IMR-90 (cell line): ENCODE measurements at regions not wholly inside any gene's neighbourhood (a gene's known extent, or its start where the extent isn't known, plus 50 kb on each side); places are given as distances from the start of the nearest gene placed in this dataset.
"Not testable (repeated sequence)": the region's sequence is repeated elsewhere in the genome, so short reads cannot be mapped to it uniquely, and the experiment has no call there.

ENCODE experiments used
- ATAC-seq: fragments of 200-7000 bp; cut with Tn5 transposase; 2 replicates; pipeline ENCODE4 v1.9.1; 2020; ENCODE audit warnings: low read depth, mild to moderate bottlenecking, moderate library complexity
- BruUV-seq: library from RNA; stranded (reverse); fragments of 400-500 nt; replicated peaks from 2 replicates; lab custom pipeline; 2021; lab: Mats Ljungman, UMichigan
- CTCF ChIA-PET: fragments of 300-600 bp; formaldehyde crosslinking; extraction: SDS; loops from one replicate; lab custom pipeline; 2021; ENCODE audit warnings: antibody characterized with exemption; lab: Yijun Ruan, JAX
- POLR2A ChIA-PET: fragments of 300-600 bp; sonication (Branson Sonifier 250); formaldehyde crosslinking; loops from one replicate; lab custom pipeline; 2022; ENCODE audit warnings: antibody characterized with exemption; ENCODE audit not compliant: unreplicated experiment; lab: Charles Lee
- DNase-seq: peaks from one replicate; pipeline ENCODE4 v3.0.0; 2013
- H2AFZ ChIP-seq: replicated peaks from 2 replicates; pipeline ENCODE3; 2013; ENCODE audit warnings: low read length, mild to moderate bottlenecking; ENCODE audit not compliant: poor library complexity
- H2AK5ac ChIP-seq: 2 replicates; pipeline ENCODE4 v1.6.1; 2013; ENCODE audit warnings: low read depth, low read length, inconsistent platforms
- H2AK9ac ChIP-seq: replicated peaks from 2 replicates; pipeline ENCODE3; 2013; ENCODE audit warnings: mild to moderate bottlenecking, low read depth, low read length, moderate library complexity; ENCODE audit not compliant: poor library complexity
- H2BK120ac ChIP-seq: 2 replicates; pipeline ENCODE4 v1.6.1; 2013; ENCODE audit warnings: low read depth, low read length, inconsistent platforms
- H2BK15ac ChIP-seq: 3 replicates; pipeline ENCODE4 v1.6.1; 2013; ENCODE audit warnings: low read depth, low read length, inconsistent platforms
- H2BK20ac ChIP-seq: 2 replicates; pipeline ENCODE4 v1.6.1; 2013; ENCODE audit warnings: low read depth, mild to moderate bottlenecking, inconsistent platforms, low read length, moderate library complexity
- H2BK5ac ChIP-seq: 2 replicates; pipeline ENCODE4 v1.6.1; 2013; ENCODE audit warnings: mild to moderate bottlenecking, low read depth, low read length, inconsistent platforms; ENCODE audit not compliant: poor library complexity, severe bottlenecking
- H3K14ac ChIP-seq: replicated peaks from 2 replicates; pipeline ENCODE4 v1.6.1; 2013; ENCODE audit warnings: low read depth, low read length, inconsistent platforms
- H3K18ac ChIP-seq: 2 replicates; pipeline ENCODE4 v1.6.1; 2013; ENCODE audit warnings: low read depth, low read length, control low read depth
- H3K23ac ChIP-seq: 2 replicates; pipeline ENCODE4 v1.6.1; 2013; ENCODE audit warnings: low read depth, low read length, inconsistent platforms
- H3K27ac ChIP-seq: 2 replicates; pipeline ENCODE4 v1.5.1; 2013; ENCODE audit warnings: mild to moderate bottlenecking, control low read depth, low read length; ENCODE audit not compliant: insufficient read depth
- H3K27me3 ChIP-seq: 2 replicates; pipeline ENCODE4 v1.6.1; 2013; ENCODE audit warnings: low read length; ENCODE audit not compliant: control insufficient read depth, insufficient read depth
- H3K36me3 ChIP-seq: 2 replicates; pipeline ENCODE4 v1.6.1; 2013; ENCODE audit warnings: low read length, mixed read lengths; ENCODE audit not compliant: control insufficient read depth, insufficient read depth
- H3K4ac ChIP-seq: 2 replicates; pipeline ENCODE4 v1.6.1; 2013; ENCODE audit warnings: low read depth, low read length, inconsistent platforms
- H3K4me1 ChIP-seq: 2 replicates; pipeline ENCODE4 v1.6.1; 2013; ENCODE audit warnings: low read length, mixed read lengths; ENCODE audit not compliant: control insufficient read depth, insufficient read depth
- H3K4me2 ChIP-seq: 2 replicates; pipeline ENCODE4 v1.6.1; 2013; ENCODE audit warnings: low read depth, mild to moderate bottlenecking, control low read depth, low read length, moderate library complexity
- H3K4me3 ChIP-seq: 2 replicates; pipeline ENCODE4 v1.5.1; 2013; ENCODE audit warnings: low read depth, mild to moderate bottlenecking, control low read depth, low read length, moderate library complexity; ENCODE audit not compliant: insufficient read depth
- H3K56ac ChIP-seq: 2 replicates; pipeline ENCODE4 v1.6.1; 2013; ENCODE audit warnings: low read length, inconsistent platforms; ENCODE audit not compliant: insufficient read depth; ENCODE audit errors: extremely low read depth
- H3K79me1 ChIP-seq, 2 experiments: 2 replicates each; pipeline ENCODE4 v1.6.1; 2013; ENCODE audit warnings: low read length in 2 of 2, inconsistent platforms in 1 of 2, low read depth in 1 of 2
- H3K9ac ChIP-seq: 2 replicates; pipeline ENCODE4 v1.6.1; 2013; ENCODE audit warnings: low read depth, low read length, control low read depth
- H3K9me1 ChIP-seq: 2 replicates; pipeline ENCODE4 v1.6.1; 2013; ENCODE audit warnings: low read length, inconsistent platforms; ENCODE audit not compliant: insufficient read depth
- H3K9me3 ChIP-seq: 2 replicates; pipeline ENCODE4 v1.6.1; 2013; ENCODE audit warnings: low read length; ENCODE audit not compliant: control insufficient read depth, insufficient read depth
- H4K20me1 ChIP-seq: 2 replicates; pipeline ENCODE4 v1.6.1; 2013; ENCODE audit warnings: low read length, inconsistent platforms; ENCODE audit not compliant: insufficient read depth
- H4K5ac ChIP-seq: 2 replicates; pipeline ENCODE4 v1.6.1; 2013; ENCODE audit warnings: mild to moderate bottlenecking, low read depth, low read length, control low read depth
- H4K8ac ChIP-seq, 2 experiments: 2 replicates each; pipeline ENCODE4 v1.6.1; 2013; ENCODE audit warnings: low read depth in 2 of 2, low read length in 2 of 2, control low read depth in 1 of 2, inconsistent platforms in 1 of 2
- H4K91ac ChIP-seq: 2 replicates; pipeline ENCODE4 v1.6.1; 2013; ENCODE audit warnings: low read depth, low read length, inconsistent platforms; ENCODE audit not compliant: insufficient read depth
- WGBS, 2 experiments: methylation state at CpG; one replicate each; pipeline versions ENCODE4 v1.1.5 to v1.1.7; 2013; ENCODE audit warnings: missing lambda C conversion rate in 2 of 2; ENCODE audit not compliant: insufficient read length in 1 of 2; ENCODE audit errors: extremely low coverage in 2 of 2; 5-methylcytosine and 5-hydroxymethylcytosine counted together
- dilution Hi-C: fragments of 300-500 bp; cut with HindIII; formaldehyde crosslinking; loops from one replicate; pipeline ENCODE4 v1.14.3; 2018; ENCODE audit warnings: low sequenced_read_pairs; ENCODE audit not compliant: unreplicated experiment
- in situ Hi-C: fragments of 300-500 bp; cut with MboI; formaldehyde crosslinking; loops from 3 replicates; pipeline ENCODE4 v1.14.3; 2019; ENCODE audit warnings: low sequenced_read_pairs, inconsistent platforms, mixed read lengths
- intact Hi-C: fragments of 100-400 bp; cut with micrococcal nuclease; formaldehyde crosslinking; loops from 2 replicates; pipeline ENCODE4 v1.10.0; 2022

GRCh38 chr1:95167503-95167902 is 50.3 kb downstream of the TLCD4 start:
- H3K4ac ChIP-seq, H2AK5ac ChIP-seq, CTCF ChIA-PET, H3K9me1 ChIP-seq, dilution Hi-C loops, H2AK9ac ChIP-seq, H2BK120ac ChIP-seq, intact Hi-C loops, ATAC-seq, H4K91ac ChIP-seq, H3K4me2 ChIP-seq, H3K36me3 ChIP-seq, H3K56ac ChIP-seq, H3K14ac ChIP-seq, H4K20me1 ChIP-seq, H4K5ac ChIP-seq, H3K18ac ChIP-seq, H2BK15ac ChIP-seq, H3K4me1 ChIP-seq, BruUV-seq, DNase-seq, H3K9ac ChIP-seq, H3K4me3 ChIP-seq, H3K27ac ChIP-seq, H3K27me3 ChIP-seq, H3K79me1 ChIP-seq, H3K23ac ChIP-seq, POLR2A ChIA-PET, H2BK20ac ChIP-seq, H2AFZ ChIP-seq, H3K9me3 ChIP-seq, H4K8ac ChIP-seq, H2BK5ac ChIP-seq, in situ Hi-C loops: not testable (repeated sequence)
- WGBS, 2 experiments: no CpG with 5 or more reads among the region's 8 CpGs
